ENCODE measurements at regions not wholly inside any gene's neighbourhood (a gene's known extent, or its start where the extent isn't known, plus 50 kb on each side); places are given as distances from the start of the nearest gene placed in this dataset.

- Histone ChIP-seq H3K27me3 (ENCODE audit: control insufficient read depth in 1 of 2, insufficient read depth in 2 of 2, low read length in 2 of 2) (no peaks in the 10 kb centered on the region), H3K27ac (ENCODE audit: low read length) (no peak overlapping the region), H3K9me3 (ENCODE audit: control insufficient read depth in 2 of 2, low read length in 2 of 2) (no peaks in the 10 kb centered on the region), H3K36me3 (ENCODE audit: control insufficient read depth in 2 of 2, insufficient read depth in 2 of 2, low read length in 2 of 2) (no peaks in the 10 kb centered on the region), H3K4me3 (ENCODE audit: low read length in 2 of 2) (no peak overlapping the region), H3K4me1 (ENCODE audit: control insufficient read depth, insufficient read depth, low read length) (no peaks in the 10 kb centered on the region), H3K9ac (ENCODE audit: low read length in 2 of 2) (no peak overlapping the region)
Measured at GRCh38 chr15:70387993-70388392, 290.3 kb upstream of the TLE3 start.

GRCh38 chr15:70387081-70387480 lies 289.4 kb upstream of the TLE3 start:
- H3K9ac ChIP-seq (ENCODE audit: low read length in 2 of 2), result no peak overlapping the region
- H3K27ac ChIP-seq (ENCODE audit: low read length), result no peak overlapping the region
- no peaks in the 10 kb centered on the region for H3K4me1 ChIP-seq (ENCODE audit: control insufficient read depth, insufficient read depth, low read length)
- no peak overlapping the region for H3K4me3 ChIP-seq (ENCODE audit: low read length in 2 of 2)
- no peaks in the 10 kb centered on the region for H3K27me3 ChIP-seq (ENCODE audit: control insufficient read depth in 1 of 2, insufficient read depth in 2 of 2, low read length in 2 of 2)
- no peaks in the 10 kb centered on the region for H3K36me3 ChIP-seq (ENCODE audit: control insufficient read depth in 2 of 2, insufficient read depth in 2 of 2, low read length in 2 of 2)
- peaks cover 0 to 1% of the 10 kb centered on the region in 2 donors for H3K9me3 ChIP-seq (ENCODE audit: control insufficient read depth in 2 of 2, low read length in 2 of 2)

- no peak overlapping the region for H3K9ac ChIP-seq (ENCODE audit: low read length in 2 of 2)
- no peak overlapping the region for H3K4me3 ChIP-seq (ENCODE audit: low read length in 2 of 2)
- H3K4me1 ChIP-seq (ENCODE audit: control insufficient read depth, insufficient read depth, low read length), result no peaks in the 10 kb centered on the region
- H3K27me3 ChIP-seq (ENCODE audit: control insufficient read depth in 1 of 2, insufficient read depth in 2 of 2, low read length in 2 of 2), result no peaks in the 10 kb centered on the region
- H3K36me3 ChIP-seq (ENCODE audit: control insufficient read depth in 2 of 2, insufficient read depth in 2 of 2, low read length in 2 of 2), result no peaks in the 10 kb centered on the region
- no peak overlapping the region for H3K27ac ChIP-seq (ENCODE audit: low read length)
- peaks cover 0 to 5% of the 10 kb centered on the region in 2 donors for H3K9me3 ChIP-seq (ENCODE audit: control insufficient read depth in 2 of 2, low read length in 2 of 2)
Measured at GRCh38 chr15:70385711-70386110, 288.0 kb upstream of the TLE3 start.

- Histone ChIP-seq H3K9ac (ENCODE audit: low read length in 2 of 2) (no peak overlapping the region), H3K27me3 (ENCODE audit: control insufficient read depth in 1 of 2, insufficient read depth in 2 of 2, low read length in 2 of 2) (no peaks in the 10 kb centered on the region), H3K36me3 (ENCODE audit: control insufficient read depth in 2 of 2, insufficient read depth in 2 of 2, low read length in 2 of 2) (no peaks in the 10 kb centered on the region), H3K4me1 (ENCODE audit: control insufficient read depth, insufficient read depth, low read length) (no peaks in the 10 kb centered on the region), H3K4me3 (ENCODE audit: low read length in 2 of 2) (no peak overlapping the region), H3K27ac (ENCODE audit: low read length) (no peak overlapping the region), H3K9me3 (ENCODE audit: control insufficient read depth in 2 of 2, low read length in 2 of 2) (peaks cover 0 to 5% of the 10 kb centered on the region in 2 donors)
Measured at GRCh38 chr15:70385052-70385451, 287.3 kb upstream of the TLE3 start.

GRCh38 chr15:70383856-70384255 lies 286.1 kb upstream of the TLE3 start:
- no peak overlapping the region for H3K9ac ChIP-seq (ENCODE audit: low read length in 2 of 2)
- H3K36me3 ChIP-seq (ENCODE audit: control insufficient read depth in 2 of 2, insufficient read depth in 2 of 2, low read length in 2 of 2), result no peaks in the 10 kb centered on the region
- no peak overlapping the region for H3K4me3 ChIP-seq (ENCODE audit: low read length in 2 of 2)
- H3K27me3 ChIP-seq (ENCODE audit: control insufficient read depth in 1 of 2, insufficient read depth in 2 of 2, low read length in 2 of 2), result no peaks in the 10 kb centered on the region
- H3K9me3 ChIP-seq (ENCODE audit: control insufficient read depth in 2 of 2, low read length in 2 of 2), result peaks cover 0 to 5% of the 10 kb centered on the region in 2 donors
- H3K4me1 ChIP-seq (ENCODE audit: control insufficient read depth, insufficient read depth, low read length), result no peaks in the 10 kb centered on the region
- no peak overlapping the region for H3K27ac ChIP-seq (ENCODE audit: low read length)

GRCh38 chr15:70382762-70383458 lies 285.2 kb upstream of the TLE3 start:
- Histone ChIP-seq H3K4me1 (ENCODE audit: control insufficient read depth, insufficient read depth, low read length) (peaks cover 7% of the 10 kb centered on the region), H3K9ac (ENCODE audit: low read length in 2 of 2) (no peak overlapping the region), H3K9me3 (ENCODE audit: control insufficient read depth in 2 of 2, low read length in 2 of 2) (peaks cover 0 to 5% of the 10 kb centered on the region in 2 donors), H3K27me3 (ENCODE audit: control insufficient read depth in 1 of 2, insufficient read depth in 2 of 2, low read length in 2 of 2) (no peaks in the 10 kb centered on the region), H3K27ac (ENCODE audit: low read length) (no peak overlapping the region), H3K36me3 (ENCODE audit: control insufficient read depth in 2 of 2, insufficient read depth in 2 of 2, low read length in 2 of 2) (no peaks in the 10 kb centered on the region), H3K4me3 (ENCODE audit: low read length in 2 of 2) (no peak overlapping the region)

- Histone ChIP-seq H3K9me3 (ENCODE audit: control insufficient read depth in 2 of 2, low read length in 2 of 2) (peaks cover 0 to 5% of the 10 kb centered on the region in 2 donors), H3K27ac (ENCODE audit: low read length) (no peak overlapping the region), H3K9ac (ENCODE audit: low read length in 2 of 2) (no peak overlapping the region), H3K4me1 (ENCODE audit: control insufficient read depth, insufficient read depth, low read length) (peaks cover 14% of the 10 kb centered on the region), H3K36me3 (ENCODE audit: control insufficient read depth in 2 of 2, insufficient read depth in 2 of 2, low read length in 2 of 2) (no peaks in the 10 kb centered on the region), H3K4me3 (ENCODE audit: low read length in 2 of 2) (no peak overlapping the region), H3K27me3 (ENCODE audit: control insufficient read depth in 1 of 2, insufficient read depth in 2 of 2, low read length in 2 of 2) (no peaks in the 10 kb centered on the region)
Measured at GRCh38 chr15:70382009-70382749, 284.5 kb upstream of the TLE3 start.

GRCh38 chr15:70379938-70380883 lies 282.5 kb upstream of the TLE3 start:
- Histone ChIP-seq H3K9me3 (ENCODE audit: control insufficient read depth in 2 of 2, low read length in 2 of 2) (peaks cover 0 to 5% of the 10 kb centered on the region in 2 donors), H3K4me3 (ENCODE audit: low read length in 2 of 2) (no peak overlapping the region), H3K36me3 (ENCODE audit: control insufficient read depth in 2 of 2, insufficient read depth in 2 of 2, low read length in 2 of 2) (no peaks in the 10 kb centered on the region), H3K9ac (ENCODE audit: low read length in 2 of 2) (no peak overlapping the region), H3K27me3 (ENCODE audit: control insufficient read depth in 1 of 2, insufficient read depth in 2 of 2, low read length in 2 of 2) (no peaks in the 10 kb centered on the region), H3K27ac (ENCODE audit: low read length) (no peak overlapping the region), H3K4me1 (ENCODE audit: control insufficient read depth, insufficient read depth, low read length) (peaks cover 25% of the 10 kb centered on the region)

- no peak overlapping the region for H3K4me3 ChIP-seq (ENCODE audit: low read length in 2 of 2)
- H3K9me3 ChIP-seq (ENCODE audit: control insufficient read depth in 2 of 2, low read length in 2 of 2), result peaks cover 0 to 5% of the 10 kb centered on the region in 2 donors
- H3K9ac ChIP-seq (ENCODE audit: low read length in 2 of 2), result no peak overlapping the region
- no peak overlapping the region for H3K27ac ChIP-seq (ENCODE audit: low read length)
- H3K27me3 ChIP-seq (ENCODE audit: control insufficient read depth in 1 of 2, insufficient read depth in 2 of 2, low read length in 2 of 2), result no peaks in the 10 kb centered on the region
- H3K36me3 ChIP-seq (ENCODE audit: control insufficient read depth in 2 of 2, insufficient read depth in 2 of 2, low read length in 2 of 2), result no peaks in the 10 kb centered on the region
- H3K4me1 ChIP-seq (ENCODE audit: control insufficient read depth, insufficient read depth, low read length), result peaks cover 25% of the 10 kb centered on the region
Measured at GRCh38 chr15:70379134-70379533, 281.4 kb upstream of the TLE3 start.

- Histone ChIP-seq H3K27me3 (ENCODE audit: control insufficient read depth in 1 of 2, insufficient read depth in 2 of 2, low read length in 2 of 2) (no peaks in the 10 kb centered on the region), H3K9me3 (ENCODE audit: control insufficient read depth in 2 of 2, low read length in 2 of 2) (peaks cover 0 to 5% of the 10 kb centered on the region in 2 donors), H3K36me3 (ENCODE audit: control insufficient read depth in 2 of 2, insufficient read depth in 2 of 2, low read length in 2 of 2) (no peaks in the 10 kb centered on the region), H3K27ac (ENCODE audit: low read length) (no peak overlapping the region), H3K4me3 (ENCODE audit: low read length in 2 of 2) (no peak overlapping the region), H3K9ac (ENCODE audit: low read length in 2 of 2) (no peak overlapping the region), H3K4me1 (ENCODE audit: control insufficient read depth, insufficient read depth, low read length) (peaks cover 25% of the 10 kb centered on the region)
Measured at GRCh38 chr15:70378126-70379031, 280.7 kb upstream of the TLE3 start.
